ENCODE measurements at regions not wholly inside any gene's neighbourhood (a gene's known extent, or its start where the extent isn't known, plus 50 kb on each side); places are given as distances from the start of the nearest gene placed in this dataset.

GRCh38 chr18:78521744-78522143, 457.9 kb upstream of the SALL3 start:
- Histone ChIP-seq H3K9me3 (ENCODE audit: control insufficient read depth, insufficient read depth, low read depth, low read length) (peaks cover 4% of the 10 kb centered on the region), H3K36me3 (ENCODE audit: control insufficient read depth, insufficient read depth, low read length) (no peaks in the 10 kb centered on the region), H3K9ac (ENCODE audit: insufficient read depth, low read length) (no peak overlapping the region), H3K27ac (ENCODE audit: insufficient read depth, low read length) (no peak overlapping the region), H3K4me1 (ENCODE audit: control insufficient read depth, extremely low read depth, insufficient read depth, low read length) (no peaks in the 10 kb centered on the region), H3K4me2 (ENCODE audit: extremely low read depth, insufficient read depth, low read length) (no peak overlapping the region), H4K20me1 (ENCODE audit: control insufficient read depth, extremely low read depth, insufficient read depth, low read length) (no peaks in the 10 kb centered on the region), H3K4me3 (replicated peaks in 1 of 4; ENCODE audit: control extremely low read depth in 1 of 4, insufficient read depth in 1 of 4, low read depth in 3 of 4, low read length in 4 of 4) (no peak overlapping the region), H3K79me2 (ENCODE audit: control insufficient read depth, insufficient read depth, low read length) (no peaks in the 10 kb centered on the region), H2AFZ (ENCODE audit: low read length) (no peak overlapping the region), H3K27me3 (ENCODE audit: control insufficient read depth, insufficient read depth, low read length) (no peaks in the 10 kb centered on the region)
- TF ChIP-seq CTCF (conservative IDR thresholded peaks at IDR 0.05 in 1 of 2, IDR thresholded peaks at IDR 0.05 in 1 of 2; ENCODE audit: low read depth in 1 of 2, low read length in 2 of 2) (no peak), EZH2 (IDR thresholded peaks at IDR 0.05; ENCODE audit: low read length, missing control alignments) (no peak)
- no peak for DNase-seq (ENCODE audit: low read depth in 2 of 2)

GRCh38 chr18:78522507-78522906, 457.1 kb upstream of the SALL3 start:
- H3K4me1 ChIP-seq (ENCODE audit: control insufficient read depth, extremely low read depth, insufficient read depth, low read length): no peaks in the 10 kb centered on the region
- peaks cover 4% of the 10 kb centered on the region for H3K9me3 ChIP-seq (ENCODE audit: control insufficient read depth, insufficient read depth, low read depth, low read length)
- no peak overlapping the region for H3K27ac ChIP-seq (ENCODE audit: insufficient read depth, low read length)
- H4K20me1 ChIP-seq (ENCODE audit: control insufficient read depth, extremely low read depth, insufficient read depth, low read length): no peaks in the 10 kb centered on the region
- TF ChIP-seq EZH2 (IDR thresholded peaks at IDR 0.05; ENCODE audit: low read length, missing control alignments) (no peak), CTCF (conservative IDR thresholded peaks at IDR 0.05 in 1 of 2, IDR thresholded peaks at IDR 0.05 in 1 of 2; ENCODE audit: low read depth in 1 of 2, low read length in 2 of 2) (no peak)
- H3K4me3 ChIP-seq (replicated peaks in 1 of 4; ENCODE audit: control extremely low read depth in 1 of 4, insufficient read depth in 1 of 4, low read depth in 3 of 4, low read length in 4 of 4): no peak overlapping the region
- no peak overlapping the region for H3K9ac ChIP-seq (ENCODE audit: insufficient read depth, low read length)
- no peaks in the 10 kb centered on the region for H3K27me3 ChIP-seq (ENCODE audit: control insufficient read depth, insufficient read depth, low read length)
- no peak overlapping the region for H2AFZ ChIP-seq (ENCODE audit: low read length)
- no peaks in the 10 kb centered on the region for H3K79me2 ChIP-seq (ENCODE audit: control insufficient read depth, insufficient read depth, low read length)
- no peaks in the 10 kb centered on the region for H3K36me3 ChIP-seq (ENCODE audit: control insufficient read depth, insufficient read depth, low read length)
- DNase-seq (ENCODE audit: low read depth in 2 of 2): no peak
- H3K4me2 ChIP-seq (ENCODE audit: extremely low read depth, insufficient read depth, low read length): no peak overlapping the region

GRCh38 chr18:78523850-78524249, 455.8 kb upstream of the SALL3 start:
- TF ChIP-seq CTCF (conservative IDR thresholded peaks at IDR 0.05 in 1 of 2, IDR thresholded peaks at IDR 0.05 in 1 of 2; ENCODE audit: low read depth in 1 of 2, low read length in 2 of 2): no peak
- no peak for TF ChIP-seq EZH2 (IDR thresholded peaks at IDR 0.05; ENCODE audit: low read length, missing control alignments)
- Histone ChIP-seq H3K79me2 (ENCODE audit: control insufficient read depth, insufficient read depth, low read length) (no peaks in the 10 kb centered on the region), H3K36me3 (ENCODE audit: control insufficient read depth, insufficient read depth, low read length) (no peaks in the 10 kb centered on the region), H4K20me1 (ENCODE audit: control insufficient read depth, extremely low read depth, insufficient read depth, low read length) (no peaks in the 10 kb centered on the region), H2AFZ (ENCODE audit: low read length) (no peak overlapping the region), H3K27me3 (ENCODE audit: control insufficient read depth, insufficient read depth, low read length) (no peaks in the 10 kb centered on the region), H3K27ac (ENCODE audit: insufficient read depth, low read length) (no peak overlapping the region), H3K4me2 (ENCODE audit: extremely low read depth, insufficient read depth, low read length) (no peak overlapping the region), H3K9me3 (ENCODE audit: control insufficient read depth, insufficient read depth, low read depth, low read length) (peaks cover 4% of the 10 kb centered on the region), H3K4me3 (replicated peaks in 1 of 4; ENCODE audit: control extremely low read depth in 1 of 4, insufficient read depth in 1 of 4, low read depth in 3 of 4, low read length in 4 of 4) (no peak overlapping the region), H3K4me1 (ENCODE audit: control insufficient read depth, extremely low read depth, insufficient read depth, low read length) (no peaks in the 10 kb centered on the region), H3K9ac (ENCODE audit: insufficient read depth, low read length) (no peak overlapping the region)
- no peak for DNase-seq (ENCODE audit: low read depth in 2 of 2)

Data from fibroblast of lung (primary cell).